Peyer's patch (tissue), 4 donors: ENCODE measurements at regions not wholly inside any gene's neighbourhood (a gene's known extent, or its start where the extent isn't known, plus 50 kb on each side); places are given as distances from the start of the nearest gene placed in this dataset.

Source experiments
- CTCF ChIP-seq, 6 experiments: fragments of 450-650 bp in 4 of 6; fragments of 200-600 bp in 2 of 6; sonication (generic) in 1 of 6; IDR thresholded peaks; one replicate each; pipeline ENCODE4 v1.5.1; 2017 to 2019; ENCODE audit warnings: antibody characterized with exemption in 6 of 6, mild to moderate bottlenecking in 3 of 6, moderate library complexity in 1 of 6
- POLR2A ChIP-seq, 2 donors: fragments of 450-650 bp; IDR thresholded peaks; one replicate each; pipeline ENCODE4 v1.5.1; 2017; ENCODE audit warnings: antibody characterized with exemption in 2 of 2, mild to moderate bottlenecking in 2 of 2, moderate library complexity in 2 of 2

DNA sequence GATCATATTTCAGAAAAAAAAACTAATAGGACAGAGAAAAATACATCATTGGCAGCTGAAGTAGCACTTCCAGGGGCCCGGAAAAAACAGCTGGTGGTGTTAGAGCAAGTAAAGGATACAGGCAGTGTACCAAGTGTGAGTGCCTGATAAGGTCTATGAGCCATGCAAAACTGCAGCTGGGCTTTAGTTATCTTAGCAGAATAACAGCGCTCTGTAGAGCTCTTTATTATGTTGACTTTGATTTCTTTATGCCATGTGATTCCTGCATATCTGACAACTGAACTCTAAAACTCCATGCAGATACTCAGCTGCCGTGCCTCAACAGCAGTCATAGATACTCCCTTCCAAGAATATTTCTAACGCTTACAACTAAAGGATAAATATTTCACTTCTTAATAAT, 119.5 kb downstream of the CAAP1 start:
- TF ChIP-seq POLR2A (IDR thresholded peaks at IDR 0.05) (no peak), CTCF (IDR thresholded peaks at IDR 0.05) (no peak)
